Suprapubic skin (tissue), 3 donors: ENCODE measurements at regions not wholly inside any gene's neighbourhood (a gene's known extent, or its start where the extent isn't known, plus 50 kb on each side); places are given as distances from the start of the nearest gene placed in this dataset.

Source experiments
- EP300 ChIP-seq: sonication (generic); formaldehyde crosslinking; IDR thresholded peaks from one replicate; pipeline ENCODE4 v1.6.1; 2017; ENCODE audit warnings: antibody characterized with exemption
- POLR2A ChIP-seq, 2 donors: fragments of 450-650 bp; IDR thresholded peaks; one replicate each; pipeline ENCODE4 v1.6.1; 2017; ENCODE audit warnings: antibody characterized with exemption in 2 of 2, mild to moderate bottlenecking in 2 of 2, moderate library complexity in 2 of 2
- TF ChIP-seq, protein P1 (sequence below), 2 donors: fragments of 200-600 bp in 1 of 2; fragments of 450-650 bp in 1 of 2; sonication (generic) in 1 of 2; IDR thresholded peaks; one replicate each; pipeline ENCODE4 v1.5.1; 2016 to 2019; ENCODE audit warnings: antibody characterized with exemption in 2 of 2, mild to moderate bottlenecking in 1 of 2, moderate library complexity in 1 of 2

- TF ChIP-seq, protein P1, sequence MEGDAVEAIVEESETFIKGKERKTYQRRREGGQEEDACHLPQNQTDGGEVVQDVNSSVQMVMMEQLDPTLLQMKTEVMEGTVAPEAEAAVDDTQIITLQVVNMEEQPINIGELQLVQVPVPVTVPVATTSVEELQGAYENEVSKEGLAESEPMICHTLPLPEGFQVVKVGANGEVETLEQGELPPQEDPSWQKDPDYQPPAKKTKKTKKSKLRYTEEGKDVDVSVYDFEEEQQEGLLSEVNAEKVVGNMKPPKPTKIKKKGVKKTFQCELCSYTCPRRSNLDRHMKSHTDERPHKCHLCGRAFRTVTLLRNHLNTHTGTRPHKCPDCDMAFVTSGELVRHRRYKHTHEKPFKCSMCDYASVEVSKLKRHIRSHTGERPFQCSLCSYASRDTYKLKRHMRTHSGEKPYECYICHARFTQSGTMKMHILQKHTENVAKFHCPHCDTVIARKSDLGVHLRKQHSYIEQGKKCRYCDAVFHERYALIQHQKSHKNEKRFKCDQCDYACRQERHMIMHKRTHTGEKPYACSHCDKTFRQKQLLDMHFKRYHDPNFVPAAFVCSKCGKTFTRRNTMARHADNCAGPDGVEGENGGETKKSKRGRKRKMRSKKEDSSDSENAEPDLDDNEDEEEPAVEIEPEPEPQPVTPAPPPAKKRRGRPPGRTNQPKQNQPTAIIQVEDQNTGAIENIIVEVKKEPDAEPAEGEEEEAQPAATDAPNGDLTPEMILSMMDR (IDR thresholded peaks at IDR 0.05) = no peak
- TF ChIP-seq POLR2A (IDR thresholded peaks at IDR 0.05) = no peak
- no peak for TF ChIP-seq EP300
Measured at GRCh38 chr18:77346208-77346810, 96.7 kb downstream of the GALR1 start.
